Sigmoid colon (tissue), 4 donors: ENCODE measurements at regions not wholly inside any gene's neighbourhood (a gene's known extent, or its start where the extent isn't known, plus 50 kb on each side); places are given as distances from the start of the nearest gene placed in this dataset.

Experiments used
- EP300 ChIP-seq, 4 donors: sonication (generic); formaldehyde crosslinking; IDR thresholded peaks; one replicate each; pipeline ENCODE4 v1.6.1; 2017; ENCODE audit warnings: antibody characterized with exemption in 4 of 4
- POLR2A ChIP-seq, 2 donors: fragments of 450-650 bp; IDR thresholded peaks; one replicate each; pipeline ENCODE4 v1.6.1; 2016; ENCODE audit warnings: antibody characterized with exemption in 2 of 2, mild to moderate bottlenecking in 2 of 2, moderate library complexity in 2 of 2
- POLR2AphosphoS5 ChIP-seq, 4 donors: sonication (generic); formaldehyde crosslinking; IDR thresholded peaks; one replicate each; pipeline ENCODE4 v1.6.1; 2017; ENCODE audit warnings: antibody characterized with exemption in 4 of 4
- TF ChIP-seq, protein P1 (sequence below), 4 experiments: fragments of 450-650 bp in 3 of 4; fragments of 200-600 bp in 1 of 4; IDR thresholded peaks; one replicate each; pipeline ENCODE4 v1.5.1; 2016 to 2019; ENCODE audit warnings: antibody characterized with exemption in 4 of 4, mild to moderate bottlenecking in 3 of 4, moderate library complexity in 2 of 4

DNA sequence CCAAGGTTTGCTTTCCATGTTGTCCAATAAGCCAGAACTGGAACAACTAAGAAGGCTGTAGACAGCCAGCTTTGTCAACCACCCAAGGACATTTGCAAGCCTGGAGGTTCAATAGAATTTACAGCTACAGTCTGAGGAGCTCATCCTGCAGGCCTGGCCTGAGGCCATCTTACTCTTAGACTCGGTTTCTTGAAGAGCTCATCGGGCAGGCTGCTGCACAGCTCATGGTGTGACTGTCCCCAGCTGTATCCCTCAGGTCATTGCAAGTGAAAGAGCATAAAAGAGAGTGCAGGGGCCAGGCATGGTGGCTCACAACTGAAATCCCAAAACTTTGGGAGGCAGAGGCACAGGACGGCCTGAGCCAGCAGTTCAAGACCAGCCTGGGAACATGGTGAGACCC is 96.9 kb upstream of the FOXQ1 start:
- TF ChIP-seq, protein P1, sequence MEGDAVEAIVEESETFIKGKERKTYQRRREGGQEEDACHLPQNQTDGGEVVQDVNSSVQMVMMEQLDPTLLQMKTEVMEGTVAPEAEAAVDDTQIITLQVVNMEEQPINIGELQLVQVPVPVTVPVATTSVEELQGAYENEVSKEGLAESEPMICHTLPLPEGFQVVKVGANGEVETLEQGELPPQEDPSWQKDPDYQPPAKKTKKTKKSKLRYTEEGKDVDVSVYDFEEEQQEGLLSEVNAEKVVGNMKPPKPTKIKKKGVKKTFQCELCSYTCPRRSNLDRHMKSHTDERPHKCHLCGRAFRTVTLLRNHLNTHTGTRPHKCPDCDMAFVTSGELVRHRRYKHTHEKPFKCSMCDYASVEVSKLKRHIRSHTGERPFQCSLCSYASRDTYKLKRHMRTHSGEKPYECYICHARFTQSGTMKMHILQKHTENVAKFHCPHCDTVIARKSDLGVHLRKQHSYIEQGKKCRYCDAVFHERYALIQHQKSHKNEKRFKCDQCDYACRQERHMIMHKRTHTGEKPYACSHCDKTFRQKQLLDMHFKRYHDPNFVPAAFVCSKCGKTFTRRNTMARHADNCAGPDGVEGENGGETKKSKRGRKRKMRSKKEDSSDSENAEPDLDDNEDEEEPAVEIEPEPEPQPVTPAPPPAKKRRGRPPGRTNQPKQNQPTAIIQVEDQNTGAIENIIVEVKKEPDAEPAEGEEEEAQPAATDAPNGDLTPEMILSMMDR (IDR thresholded peaks at IDR 0.05), result no peak
- TF ChIP-seq POLR2AphosphoS5 (IDR thresholded peaks at IDR 0.05) (no peak), POLR2A (IDR thresholded peaks at IDR 0.05) (no peak), EP300 (IDR thresholded peaks at IDR 0.05) (no peak)
